Sigmoid colon (tissue), 4 donors: ENCODE measurements at regions not wholly inside any gene's neighbourhood (a gene's known extent, or its start where the extent isn't known, plus 50 kb on each side); places are given as distances from the start of the nearest gene placed in this dataset.

Experiments
- CTCF ChIP-seq, 4 experiments: fragments of 450-650 bp in 3 of 4; fragments of 200-600 bp in 1 of 4; IDR thresholded peaks; one replicate each; pipeline ENCODE4 v1.5.1; 2016 to 2019; ENCODE audit warnings: antibody characterized with exemption in 4 of 4, mild to moderate bottlenecking in 3 of 4, moderate library complexity in 2 of 4
- POLR2AphosphoS5 ChIP-seq, 4 donors: sonication (generic); formaldehyde crosslinking; IDR thresholded peaks; one replicate each; pipeline ENCODE4 v1.6.1; 2017; ENCODE audit warnings: antibody characterized with exemption in 4 of 4

GRCh38 chr4:31427691-31428090, 707.5 kb downstream of the PCDH7 start:
- TF ChIP-seq CTCF (IDR thresholded peaks at IDR 0.05) (no peak), POLR2AphosphoS5 (IDR thresholded peaks at IDR 0.05) (no peak)
